Keratinocyte (primary cell): ENCODE measurements at regions not wholly inside any gene's neighbourhood (a gene's known extent, or its start where the extent isn't known, plus 50 kb on each side); places are given as distances from the start of the nearest gene placed in this dataset.

ENCODE experiments used
- DNase-seq: peaks from one replicate; pipeline ENCODE4 v3.0.0-alpha.2; 2011; ENCODE audit warnings: low read depth, missing footprints, low spot score
- FAIRE-seq: peaks from 2 replicates; lab custom pipeline; 2011; peaks lifted over from hg19 to GRCh38; lab: Jason Lieb, UNC
- H2AFZ ChIP-seq: 2 replicates; pipeline ENCODE4 v1.6.0; 2012; ENCODE audit warnings: low read length, control low read depth, inconsistent platforms; ENCODE audit not compliant: control insufficient read depth
- H3K27ac ChIP-seq: 2 replicates; pipeline ENCODE4 v1.5.1; 2011; ENCODE audit warnings: low read length; ENCODE audit not compliant: control insufficient read depth, insufficient read depth
- H3K27me3 ChIP-seq: 3 replicates; pipeline ENCODE4 v1.6.0; 2011; ENCODE audit warnings: low read length; ENCODE audit not compliant: control insufficient read depth, insufficient read depth; ENCODE audit errors: extremely low read depth
- H3K36me3 ChIP-seq, 2 experiments: 2 replicates in 1 of 2; 3 replicates in 1 of 2; pipeline ENCODE4 v1.5.1; 2011; ENCODE audit warnings: low read length in 2 of 2, mild to moderate bottlenecking in 1 of 2; ENCODE audit not compliant: control insufficient read depth in 2 of 2, insufficient read depth in 2 of 2; ENCODE audit errors: extremely low read depth in 1 of 2
- H3K4me1 ChIP-seq: 3 replicates; pipeline ENCODE4 v1.5.1; 2011; ENCODE audit warnings: low read length; ENCODE audit not compliant: control insufficient read depth, insufficient read depth; ENCODE audit errors: extremely low read depth
- H3K4me2 ChIP-seq: 3 replicates; pipeline ENCODE4 v1.6.0; 2011; ENCODE audit warnings: low read depth, low read length; ENCODE audit not compliant: control insufficient read depth, insufficient read depth; ENCODE audit errors: extremely low read depth
- H3K4me3 ChIP-seq, 3 experiments: fragments of 200-600 bp in 1 of 3; sonication (generic) in 1 of 3; 2 replicates in 2 of 3; 3 replicates in 1 of 3; pipeline ENCODE4 v1.5.1; 2011 to 2016; ENCODE audit warnings: low read length in 3 of 3, mild to moderate bottlenecking in 3 of 3, control low read depth in 2 of 3, inconsistent platforms in 1 of 3, low read depth in 1 of 3, mixed read lengths in 1 of 3, mixed run types in 1 of 3, moderate library complexity in 1 of 3; ENCODE audit not compliant: control insufficient read depth in 2 of 3, insufficient read depth in 2 of 3; ENCODE audit errors: extremely low read depth in 1 of 3
- H3K79me2 ChIP-seq: 2 replicates; pipeline ENCODE4 v1.6.0; 2012; ENCODE audit warnings: low read length; ENCODE audit not compliant: control insufficient read depth, insufficient read depth
- H3K9ac ChIP-seq: 3 replicates; pipeline ENCODE4 v1.6.0; 2011; ENCODE audit warnings: low read length; ENCODE audit not compliant: control insufficient read depth, insufficient read depth; ENCODE audit errors: extremely low read depth
- H3K9me1 ChIP-seq: 3 replicates; pipeline ENCODE4 v1.6.0; 2011; ENCODE audit warnings: low read length; ENCODE audit not compliant: control insufficient read depth, insufficient read depth; ENCODE audit errors: extremely low read depth
- H3K9me3 ChIP-seq: 2 replicates; pipeline ENCODE4 v1.5.1; 2012; ENCODE audit warnings: low read depth, low read length; ENCODE audit not compliant: control insufficient read depth
- H4K20me1 ChIP-seq: 3 replicates; pipeline ENCODE4 v1.6.0; 2011; ENCODE audit warnings: low read length; ENCODE audit not compliant: control insufficient read depth, insufficient read depth; ENCODE audit errors: extremely low read depth
- EZH2 ChIP-seq: IDR thresholded peaks from one replicate; pipeline ENCODE4 v1.6.1; 2012; ENCODE audit warnings: inconsistent platforms, mild to moderate bottlenecking, low read length, moderate library complexity
- dilution Hi-C: fragments of 300-500 bp; cut with MboI; formaldehyde crosslinking; loops from one replicate; pipeline ENCODE4 v1.7.0; 2020; ENCODE audit warnings: low sequenced_read_pairs; ENCODE audit not compliant: extremely low pct_ligation_motif_present
- TF ChIP-seq, protein P1 (sequence below), 3 experiments: IDR thresholded peaks in 1 of 3; conservative IDR thresholded peaks in 1 of 3; optimal IDR thresholded peaks in 1 of 3; 2 replicates in 2 of 3; 3 replicates in 1 of 3; pipeline versions ENCODE3 to v1.5.1; 2011; ENCODE audit warnings: low read length in 3 of 3, mild to moderate bottlenecking in 3 of 3, moderate library complexity in 2 of 3, control low read depth in 1 of 3, inconsistent platforms in 1 of 3; ENCODE audit not compliant: insufficient read depth in 2 of 3; ENCODE audit errors: extremely low read depth in 1 of 3

DNA sequence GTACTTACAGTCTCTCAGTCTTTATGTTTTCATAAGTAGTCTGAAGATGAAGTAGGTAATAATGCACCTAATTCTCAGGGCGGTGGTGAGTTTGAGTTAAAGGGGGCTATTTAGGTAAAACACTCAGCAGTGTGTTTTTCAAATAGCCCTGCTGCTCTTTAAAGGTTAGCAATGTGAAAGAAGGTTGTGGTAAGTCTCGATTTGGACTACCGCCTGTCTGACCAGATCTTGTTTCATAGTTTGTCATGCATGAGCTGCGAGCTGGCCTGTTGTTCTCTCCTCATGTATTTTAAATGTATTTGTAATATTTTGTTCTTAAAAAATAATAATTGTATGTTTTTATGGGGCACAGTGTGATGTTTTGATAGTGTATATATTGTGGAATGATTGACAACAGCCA, 340.2 kb downstream of the DHX35 start:
- H4K20me1 ChIP-seq, result no peaks in the 10 kb centered on the region
- FAIRE-seq (no peak), DNase-seq (no peak)
- no peak overlapping the region for H3K27ac ChIP-seq
- dilution Hi-C loops, result no loop called here
- no peak overlapping the region for H3K4me2 ChIP-seq
- H3K9me3 ChIP-seq, result no peaks in the 10 kb centered on the region
- H3K4me1 ChIP-seq, result no peaks in the 10 kb centered on the region
- no peaks in the 10 kb centered on the region for H3K27me3 ChIP-seq
- H2AFZ ChIP-seq, result no peak overlapping the region
- no peaks in the 10 kb centered on the region for H3K79me2 ChIP-seq
- H3K9me1 ChIP-seq, result no peaks in the 10 kb centered on the region
- no peak for TF ChIP-seq EZH2
- TF ChIP-seq, protein P1, sequence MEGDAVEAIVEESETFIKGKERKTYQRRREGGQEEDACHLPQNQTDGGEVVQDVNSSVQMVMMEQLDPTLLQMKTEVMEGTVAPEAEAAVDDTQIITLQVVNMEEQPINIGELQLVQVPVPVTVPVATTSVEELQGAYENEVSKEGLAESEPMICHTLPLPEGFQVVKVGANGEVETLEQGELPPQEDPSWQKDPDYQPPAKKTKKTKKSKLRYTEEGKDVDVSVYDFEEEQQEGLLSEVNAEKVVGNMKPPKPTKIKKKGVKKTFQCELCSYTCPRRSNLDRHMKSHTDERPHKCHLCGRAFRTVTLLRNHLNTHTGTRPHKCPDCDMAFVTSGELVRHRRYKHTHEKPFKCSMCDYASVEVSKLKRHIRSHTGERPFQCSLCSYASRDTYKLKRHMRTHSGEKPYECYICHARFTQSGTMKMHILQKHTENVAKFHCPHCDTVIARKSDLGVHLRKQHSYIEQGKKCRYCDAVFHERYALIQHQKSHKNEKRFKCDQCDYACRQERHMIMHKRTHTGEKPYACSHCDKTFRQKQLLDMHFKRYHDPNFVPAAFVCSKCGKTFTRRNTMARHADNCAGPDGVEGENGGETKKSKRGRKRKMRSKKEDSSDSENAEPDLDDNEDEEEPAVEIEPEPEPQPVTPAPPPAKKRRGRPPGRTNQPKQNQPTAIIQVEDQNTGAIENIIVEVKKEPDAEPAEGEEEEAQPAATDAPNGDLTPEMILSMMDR (optimal IDR thresholded peaks at IDR 0.05 in 1 of 3, IDR thresholded peaks at IDR 0.05 in 1 of 3, conservative IDR thresholded peaks at IDR 0.05 in 1 of 3; ENCODE audit: extremely low read depth in 1 of 3, insufficient read depth in 2 of 3, low read length in 3 of 3), result no peak
- H3K4me3 ChIP-seq, result no peak overlapping the region
- H3K9ac ChIP-seq, result no peak overlapping the region
- H3K36me3 ChIP-seq, result no peaks in the 10 kb centered on the region

DNA sequence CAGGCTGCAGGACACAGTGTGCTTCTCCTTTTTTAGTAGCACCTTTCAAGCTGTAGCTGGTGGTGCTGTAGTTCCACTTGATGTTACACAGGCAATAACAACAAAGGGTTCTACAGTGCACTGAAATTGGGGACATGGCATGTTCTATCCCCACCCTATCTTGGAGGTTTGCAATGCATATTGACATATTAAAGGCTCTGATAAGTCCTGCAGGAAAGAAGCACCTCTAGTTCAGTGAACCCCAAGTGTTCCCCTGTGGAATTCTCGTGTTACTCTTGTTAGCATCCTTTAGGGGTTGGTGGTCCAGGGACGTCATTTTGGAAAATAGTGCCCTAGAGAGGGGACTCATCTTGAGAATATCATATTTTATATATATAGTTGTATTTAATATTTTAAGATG, 337.6 kb downstream of the DHX35 start:
- Histone ChIP-seq H3K4me1 (no peaks in the 10 kb centered on the region), H4K20me1 (no peaks in the 10 kb centered on the region), H3K4me3 (no peak overlapping the region), H3K27me3 (no peaks in the 10 kb centered on the region), H2AFZ (no peak overlapping the region), H3K36me3 (no peaks in the 10 kb centered on the region), H3K4me2 (no peak overlapping the region), H3K79me2 (no peaks in the 10 kb centered on the region), H3K9ac (no peak overlapping the region), H3K9me3 (no peaks in the 10 kb centered on the region), H3K9me1 (no peaks in the 10 kb centered on the region), H3K27ac (no peak overlapping the region)
- no peak for TF ChIP-seq EZH2
- TF ChIP-seq, protein P1 (optimal IDR thresholded peaks at IDR 0.05 in 1 of 3, IDR thresholded peaks at IDR 0.05 in 1 of 3, conservative IDR thresholded peaks at IDR 0.05 in 1 of 3; ENCODE audit: extremely low read depth in 1 of 3, insufficient read depth in 2 of 3, low read length in 3 of 3), result no peak
- FAIRE-seq (no peak), DNase-seq (no peak)
- dilution Hi-C loops, result no loop called here
